ELR (cell line): ENCODE measurements at regions not wholly inside any gene's neighbourhood (a gene's known extent, or its start where the extent isn't known, plus 50 kb on each side); places are given as distances from the start of the nearest gene placed in this dataset.
"Not testable (repeated sequence)": the region's sequence is repeated elsewhere in the genome, so short reads cannot be mapped to it uniquely, and the experiment has no call there.

Experiments
- DNase-seq: peaks from one replicate; pipeline ENCODE4 v3.0.0-alpha.2; 2015; ENCODE audit warnings: low read depth

GRCh38 chr4:153936121-153936520 is 147.2 kb upstream of the SFRP2 start:
- DNase-seq: no peak

DNA sequence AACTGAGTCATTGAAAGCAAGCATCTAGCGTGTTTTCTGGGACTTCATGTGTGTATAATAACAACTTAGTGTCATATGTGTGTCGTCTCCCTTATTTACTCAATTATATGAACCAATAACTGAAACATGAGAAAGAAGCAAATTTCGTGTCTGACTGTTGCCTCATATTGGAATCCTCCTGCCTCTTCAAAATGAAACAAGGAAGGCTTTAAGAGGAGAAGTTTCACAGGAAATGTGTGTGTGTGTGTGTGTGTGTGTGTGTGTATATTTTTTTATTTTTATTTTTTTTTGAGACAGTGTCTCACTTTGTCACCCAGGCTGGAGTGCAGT is 145.8 kb upstream of the SFRP2 start:
- no peak for DNase-seq

DNA sequence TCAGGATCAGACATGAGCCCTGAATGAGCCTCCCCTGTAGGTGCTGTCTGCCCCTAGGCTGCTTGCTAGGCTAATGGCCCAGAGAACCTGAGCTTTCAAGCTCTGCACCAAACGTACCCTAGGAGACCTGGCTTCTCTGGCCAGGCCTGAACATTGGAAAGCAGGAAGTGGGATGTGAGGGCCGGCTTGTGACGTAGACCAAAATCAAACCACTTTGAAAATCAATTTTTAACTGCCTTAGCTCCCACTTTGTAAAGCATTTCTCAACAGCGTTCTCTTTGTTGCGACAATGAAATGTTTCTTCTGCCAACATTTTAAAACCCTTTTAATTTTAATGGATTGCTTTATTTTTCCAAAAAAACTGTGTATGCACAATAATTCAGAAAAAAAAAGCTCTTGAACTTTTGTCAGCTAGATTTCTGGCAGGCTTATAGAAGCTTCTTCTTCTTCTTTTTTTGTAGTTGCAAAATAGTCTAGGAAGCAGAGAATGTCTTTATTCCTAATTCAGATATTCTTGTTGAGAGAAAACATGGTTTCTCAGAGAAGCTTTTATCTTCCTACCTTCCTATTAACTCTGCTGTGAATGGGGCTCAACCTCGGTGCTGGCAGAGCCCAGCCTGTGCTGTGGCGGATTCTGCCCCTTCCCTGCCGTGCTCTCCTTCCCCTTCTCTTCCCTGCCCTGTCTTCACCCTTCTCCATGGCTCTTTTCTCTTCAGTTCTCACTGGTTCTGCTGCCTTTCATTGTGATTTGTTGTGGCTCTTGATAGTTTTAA is 145.2 kb upstream of the SFRP2 start:
- no peak for DNase-seq

- DNase-seq: no peak
These were observed 142.9 kb upstream of the SFRP2 start for GRCh38 chr4:153931804-153932203.

DNA sequence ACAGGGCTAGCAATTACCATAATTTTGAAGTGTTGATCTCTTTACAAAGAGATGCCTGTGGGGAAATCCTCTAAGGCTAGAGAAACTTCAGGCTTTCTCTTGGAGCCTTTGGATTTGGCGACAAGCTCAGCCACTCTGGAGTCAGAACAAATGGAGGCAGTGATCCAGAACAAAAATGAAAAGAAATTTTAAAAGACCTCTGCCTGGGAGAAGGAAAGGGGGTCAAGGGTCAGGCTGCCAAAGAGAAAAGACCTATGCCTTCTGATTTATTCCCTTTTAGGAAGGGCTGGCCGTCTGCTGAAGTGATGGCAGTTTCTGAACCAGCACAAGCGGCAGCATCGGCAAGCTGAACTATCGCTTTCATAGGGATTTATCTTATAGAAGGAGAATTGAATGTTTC is 140.8 kb upstream of the SFRP2 start:
- DNase-seq: no peak

GRCh38 chr4:153927451-153927850 is 138.6 kb upstream of the SFRP2 start:
- DNase-seq: no peak

DNA sequence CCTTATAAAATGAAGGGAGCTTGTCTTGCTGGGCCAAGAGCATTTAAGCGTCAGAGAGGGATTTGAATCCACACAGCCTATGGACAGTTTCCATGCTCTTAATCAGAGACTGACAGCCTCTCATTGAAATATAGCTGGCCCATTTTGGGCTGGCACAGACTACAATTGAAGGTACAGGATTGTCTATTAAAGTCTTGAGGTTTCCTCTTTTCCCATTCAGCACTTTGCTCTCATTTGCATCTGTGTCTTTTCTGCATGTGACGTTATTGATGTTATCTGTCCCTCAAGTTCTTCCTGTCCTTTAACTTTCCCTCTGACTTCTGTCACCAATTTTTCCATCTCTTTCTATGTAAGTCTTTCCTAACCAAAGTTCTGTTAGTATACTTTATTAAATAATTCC is 133.3 kb upstream of the SFRP2 start:
- no peak for DNase-seq

DNA sequence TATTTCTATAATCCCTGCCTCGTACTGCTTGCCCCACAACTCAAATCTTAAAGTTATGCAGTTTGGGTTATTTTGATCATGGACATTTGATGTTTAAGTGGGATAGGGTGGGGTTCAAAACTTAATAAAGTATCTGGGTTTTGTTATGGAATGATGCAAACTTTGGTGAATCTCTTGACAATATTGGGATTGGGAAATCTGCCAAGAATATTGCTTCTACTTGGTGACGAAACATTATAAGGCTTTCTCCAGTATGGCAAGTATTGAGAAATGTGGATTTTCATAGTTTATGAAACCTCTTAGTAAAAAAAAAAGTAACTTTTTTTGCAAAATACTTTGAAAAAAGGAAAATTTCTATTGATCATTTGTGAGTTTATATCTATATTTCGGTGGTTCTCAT is 130.8 kb upstream of the SFRP2 start:
- DNase-seq: no peak

- DNase-seq: no peak
These were observed 127.4 kb upstream of the SFRP2 start for GRCh38 chr4:153916273-153916755.

DNA sequence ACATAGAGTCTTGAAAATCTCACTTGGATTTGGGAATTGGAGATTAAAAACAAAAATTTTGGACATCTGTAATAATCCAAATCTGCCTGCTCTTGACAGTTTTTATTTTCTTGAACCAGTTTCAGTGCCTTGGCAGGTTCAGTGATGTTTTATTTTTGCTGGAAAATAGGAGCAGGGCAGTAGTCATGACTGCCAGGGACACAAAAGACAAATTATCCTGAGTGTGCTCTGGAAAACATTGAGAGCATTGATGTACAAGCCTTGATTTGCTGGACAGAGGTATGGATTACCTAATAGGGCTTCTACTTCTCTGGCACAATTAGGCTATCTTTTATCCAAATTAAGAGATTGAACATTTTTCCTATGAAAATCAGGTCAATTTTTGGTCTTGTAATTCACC is 123.4 kb upstream of the SFRP2 start:
- DNase-seq: no peak

- no peak for DNase-seq
These were observed 120.8 kb upstream of the SFRP2 start for GRCh38 chr4:153909672-153910071.

- no peak for DNase-seq
These were observed 117.3 kb upstream of the SFRP2 start for GRCh38 chr4:153906231-153906630.

DNA sequence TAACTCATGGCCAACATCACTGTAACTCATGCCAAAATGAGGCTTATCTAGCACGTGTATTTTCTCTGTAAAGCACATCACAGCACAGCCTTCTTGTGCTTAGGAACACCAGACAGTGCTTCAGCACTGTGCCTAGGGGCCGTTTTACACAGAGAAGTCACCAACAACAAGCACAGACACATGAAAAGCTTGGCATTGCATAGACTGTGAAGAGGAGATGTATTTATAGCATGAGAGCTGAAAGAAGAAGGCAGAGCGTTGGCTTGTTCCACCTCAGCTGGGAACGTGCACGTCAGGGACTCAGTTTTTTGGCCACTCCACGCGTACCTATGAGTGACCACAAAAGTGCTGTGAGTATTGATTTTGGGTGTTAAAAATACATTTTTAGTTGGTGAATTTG is 116.3 kb upstream of the SFRP2 start:
- DNase-seq: no peak

GRCh38 chr4:153904011-153904410 is 115.1 kb upstream of the SFRP2 start:
- DNase-seq: no peak

GRCh38 chr4:153901220-153901619 is 112.3 kb upstream of the SFRP2 start:
- no peak for DNase-seq

DNA sequence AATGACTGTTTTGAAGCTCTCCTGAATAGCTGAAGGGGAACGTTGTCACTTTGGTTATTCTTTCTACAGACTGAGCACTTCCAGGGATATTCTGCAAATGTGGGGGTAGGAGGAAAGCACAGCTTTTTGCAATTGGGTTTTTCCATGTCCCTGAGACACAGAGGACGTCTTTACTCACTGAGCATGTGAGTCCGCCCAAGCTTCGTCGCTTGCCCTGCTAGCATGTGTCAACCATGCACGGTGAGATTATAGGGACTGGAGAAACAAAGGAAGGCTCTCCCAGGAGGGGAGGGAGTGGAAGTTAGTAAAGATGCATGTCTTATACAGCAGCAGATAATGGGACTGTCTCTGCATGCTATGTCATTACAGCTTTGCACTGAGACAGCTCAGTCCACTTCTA is 111.5 kb upstream of the SFRP2 start:
- no peak for DNase-seq

DNA sequence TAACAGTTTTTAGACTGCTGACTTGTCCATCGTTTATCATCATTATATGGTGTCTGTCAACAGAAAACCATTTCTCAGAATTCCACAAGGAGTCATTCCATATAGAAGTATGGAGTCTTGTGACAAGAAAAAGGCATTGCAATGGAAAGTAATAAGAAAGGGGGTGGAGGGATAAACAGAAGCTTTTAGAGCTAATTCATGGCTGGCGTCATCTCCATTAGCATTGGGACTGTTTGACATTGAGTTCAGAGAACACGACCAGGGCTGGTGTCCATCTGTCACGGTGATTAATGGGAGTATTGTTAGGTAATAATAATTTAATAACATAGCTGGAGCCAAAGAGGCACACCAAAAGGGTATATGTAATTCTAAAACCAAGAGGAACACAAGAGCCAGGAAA is 101.9 kb upstream of the SFRP2 start:
- DNase-seq: no peak

DNA sequence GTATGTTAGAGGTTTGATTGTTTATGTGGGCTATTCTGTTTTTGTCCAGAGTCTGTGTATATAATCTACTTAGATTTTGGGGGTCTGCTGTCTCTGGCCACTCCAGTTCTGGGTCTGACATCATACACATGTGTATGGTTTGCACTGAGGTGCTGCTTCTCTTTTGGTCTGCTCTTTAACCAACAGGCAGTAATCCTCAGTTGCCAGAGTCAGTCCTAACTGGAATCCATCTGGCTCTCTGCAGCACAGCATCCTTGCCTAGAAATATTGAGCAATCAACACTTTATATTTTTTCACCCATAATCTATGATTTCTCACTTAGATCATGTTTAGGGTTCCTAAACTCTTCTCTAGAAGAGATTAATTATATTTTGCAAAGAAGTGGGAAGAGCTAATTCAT is 98.3 kb upstream of the SFRP2 start:
- no peak for DNase-seq

- no peak for DNase-seq
These were observed 95.4 kb upstream of the SFRP2 start for GRCh38 chr4:153884325-153884724.

DNA sequence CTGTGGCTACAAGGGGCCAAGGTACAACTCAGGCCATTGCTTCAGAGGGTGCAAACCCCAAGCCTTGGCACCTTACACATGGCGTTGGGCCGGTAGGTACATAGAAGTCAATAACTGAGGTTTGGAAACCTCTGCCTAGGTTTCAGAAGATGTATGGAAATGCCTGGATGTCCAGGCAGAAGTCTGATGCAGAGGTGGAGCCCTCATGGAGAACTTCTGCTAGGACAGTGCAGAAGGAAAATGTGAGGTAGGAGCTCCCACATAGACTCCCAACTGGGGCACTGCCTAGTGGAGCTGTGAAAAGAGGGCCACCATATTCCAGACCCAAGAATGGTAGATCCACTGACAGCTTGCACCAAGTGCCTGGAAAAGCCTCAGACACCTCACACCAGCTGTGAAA is 92.1 kb upstream of the SFRP2 start:
- DNase-seq: no peak

DNA sequence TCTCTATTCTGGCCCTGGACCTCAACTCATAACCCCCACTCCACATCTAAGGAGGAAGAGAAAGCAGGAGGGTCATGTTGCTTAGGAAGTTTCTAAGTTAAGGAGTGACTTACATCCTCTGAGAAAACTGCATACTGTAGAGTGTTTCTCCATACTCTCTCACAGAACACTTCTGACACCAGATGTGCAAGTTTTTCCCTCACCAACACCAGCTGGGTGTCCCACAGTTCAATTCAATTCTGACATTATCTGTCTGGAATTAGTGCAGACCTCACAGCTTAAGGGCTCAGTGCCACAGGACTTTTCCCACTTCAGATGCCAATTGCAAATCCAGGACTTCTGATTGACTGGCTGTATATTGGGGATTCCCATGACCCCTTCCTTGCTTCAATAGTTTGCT is 89.0 kb upstream of the SFRP2 start:
- no peak for DNase-seq

DNA sequence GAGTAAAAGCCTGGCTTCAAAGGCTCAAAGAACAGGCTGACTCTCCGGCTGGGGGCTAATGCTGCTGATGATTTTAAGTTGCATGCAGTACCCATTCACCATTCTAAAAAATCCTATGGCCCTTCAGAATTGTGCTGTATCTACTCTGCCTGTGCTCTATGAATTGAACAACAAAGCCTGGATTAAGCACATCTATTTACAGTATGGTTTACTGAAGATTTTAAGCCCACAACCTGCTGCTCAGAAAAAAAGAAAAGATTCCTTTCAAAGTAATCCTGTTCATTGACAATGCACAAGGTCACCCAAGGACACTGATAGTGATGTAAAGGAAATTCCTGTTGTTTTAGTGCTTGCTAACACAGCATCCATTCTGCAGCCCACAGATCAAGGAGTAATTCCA is 84.9 kb upstream of the SFRP2 start:
- no peak for DNase-seq

- DNase-seq: not testable (repeated sequence)
These were observed 77.9 kb upstream of the SFRP2 start for GRCh38 chr4:153866766-153867165.

GRCh38 chr4:153852501-153852900 is 63.6 kb upstream of the SFRP2 start:
- no peak for DNase-seq
